Gastroesophageal sphincter (tissue), 3 donors: ENCODE measurements at regions not wholly inside any gene's neighbourhood (a gene's known extent, or its start where the extent isn't known, plus 50 kb on each side); places are given as distances from the start of the nearest gene placed in this dataset.

Experiments used
- CTCF ChIP-seq, 4 experiments: fragments of 200-600 bp in 2 of 4; fragments of 450-650 bp in 2 of 4; sonication (generic) in 1 of 4; IDR thresholded peaks; one replicate each; pipeline ENCODE4 v1.5.1; 2017 to 2019; ENCODE audit warnings: antibody characterized with exemption in 4 of 4, mild to moderate bottlenecking in 2 of 4, moderate library complexity in 2 of 4
- EP300 ChIP-seq: sonication (generic); formaldehyde crosslinking; IDR thresholded peaks from one replicate; pipeline ENCODE4 v1.6.1; 2017; ENCODE audit warnings: antibody characterized with exemption, mild to moderate bottlenecking

- TF ChIP-seq CTCF (IDR thresholded peaks at IDR 0.05) (no peak), EP300 (no peak)
These were observed 666.9 kb downstream of the PLCL1 start for GRCh38 chr2:198471291-198471690.
